SK-N-SH (cell line): ENCODE measurements at regions not wholly inside any gene's neighbourhood (a gene's known extent, or its start where the extent isn't known, plus 50 kb on each side); places are given as distances from the start of the nearest gene placed in this dataset.

Source experiments
- CTCF ChIP-seq: fragments of 200-600 bp; sonication (generic); IDR thresholded peaks from 2 replicates; pipeline ENCODE4 v1.6.1; 2017; ENCODE audit warnings: antibody characterized with exemption, mild to moderate bottlenecking, moderate library complexity
- EP300 ChIP-seq, 2 experiments: IDR thresholded peaks; 2 replicates each; pipeline versions ENCODE4 v1.4.0 to v1.6.1; 2012; ENCODE audit warnings: borderline replicate concordance in 1 of 2, low read depth in 1 of 2, low read length in 1 of 2
- EZH2phosphoT487 ChIP-seq: fragments of 200-600 bp; sonication (generic); IDR thresholded peaks from 2 replicates; pipeline ENCODE4 v1.6.1; 2017; ENCODE audit warnings: low read depth, mixed run types, mild to moderate bottlenecking, antibody characterized with exemption, moderate library complexity, borderline replicate concordance
- FOXM1 ChIP-seq: IDR thresholded peaks from 2 replicates; pipeline ENCODE4 v1.4.0; 2012; ENCODE audit warnings: low read depth, mild to moderate bottlenecking
- MAX ChIP-seq: IDR thresholded peaks from 2 replicates; pipeline ENCODE4 v1.4.0; 2012; ENCODE audit warnings: low read depth
- MXI1 ChIP-seq: IDR thresholded peaks from 2 replicates; pipeline ENCODE4 v1.6.1; 2012; ENCODE audit warnings: mild to moderate bottlenecking, low read depth, low read length, improper control_type of control experiment
- POLR2AphosphoS5 ChIP-seq: IDR thresholded peaks from 2 replicates; pipeline ENCODE4 v1.6.1; 2012; ENCODE audit warnings: low read depth, low read length
- RCOR1 ChIP-seq: fragments of 150-350 bp; IDR thresholded peaks from 2 replicates; pipeline ENCODE4 v1.6.1; 2017; ENCODE audit warnings: antibody characterized with exemption, low read length
- RFX5 ChIP-seq: IDR thresholded peaks from 2 replicates; pipeline ENCODE4 v1.6.1; 2012; ENCODE audit warnings: mild to moderate bottlenecking, improper control_type of control experiment, low read length
- TCF12 ChIP-seq: IDR thresholded peaks from 2 replicates; pipeline ENCODE4 v1.4.0; 2012

GRCh38 chr11:105265845-105266244 lies 126.3 kb upstream of the CARD18 start:
- TF ChIP-seq CTCF (no peak), POLR2AphosphoS5 (no peak), MAX (no peak), EZH2phosphoT487 (no peak), RFX5 (no peak), FOXM1 (no peak), EP300 (IDR thresholded peaks at IDR 0.05; ENCODE audit: borderline replicate concordance in 1 of 2, low read depth in 1 of 2, low read length in 1 of 2) (no peak), RCOR1 (no peak), TCF12 (no peak), MXI1 (no peak)
